NCI-H2029 treated with DMSO at 0.1 percent for 48 hours (cell line): ENCODE measurements at regions not wholly inside any gene's neighbourhood (a gene's known extent, or its start where the extent isn't known, plus 50 kb on each side); places are given as distances from the start of the nearest gene placed in this dataset.

Source experiments
- DNase-seq: peaks from one replicate; lab custom pipeline; 2025; lab: John Stamatoyannopoulos, UW

DNA sequence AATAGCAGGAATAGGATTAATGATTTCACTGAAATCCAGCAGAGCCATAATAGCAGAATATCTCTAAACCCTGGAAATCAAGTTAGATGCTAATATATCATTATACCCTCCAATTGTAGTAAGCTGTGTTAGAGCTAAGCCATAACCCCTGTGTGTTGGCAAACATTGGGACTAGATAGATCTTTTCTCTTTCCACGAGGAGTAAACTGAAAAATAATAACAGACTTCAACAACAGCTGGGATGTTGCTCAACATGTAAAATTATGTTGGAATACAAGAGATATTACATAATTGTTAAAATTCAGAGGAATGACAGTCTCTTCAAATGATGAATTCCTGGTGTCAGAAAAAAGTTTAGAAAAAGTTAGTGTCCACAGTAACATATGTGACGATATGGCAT, 383.8 kb downstream of the SNAPC1 start:
- DNase-seq = no peak

DNA sequence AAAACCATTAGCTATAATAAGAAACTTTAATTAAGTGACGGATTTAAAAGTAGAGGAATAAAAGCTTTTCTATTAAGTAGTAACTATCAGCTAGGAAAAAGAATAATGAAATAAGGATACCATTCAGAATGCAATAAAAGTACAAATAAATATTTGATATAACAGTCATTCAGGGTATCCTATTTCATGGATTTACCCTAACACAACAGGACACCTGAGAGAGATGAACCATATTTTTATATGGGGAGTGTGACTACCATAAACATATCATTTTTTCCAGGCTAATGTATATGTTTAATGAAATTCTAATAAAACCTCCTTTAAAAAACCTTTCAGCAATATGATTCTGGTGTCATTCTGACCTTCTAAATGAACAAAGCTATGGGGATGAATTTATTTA, 393.8 kb downstream of the SNAPC1 start:
- DNase-seq = no peak

DNA sequence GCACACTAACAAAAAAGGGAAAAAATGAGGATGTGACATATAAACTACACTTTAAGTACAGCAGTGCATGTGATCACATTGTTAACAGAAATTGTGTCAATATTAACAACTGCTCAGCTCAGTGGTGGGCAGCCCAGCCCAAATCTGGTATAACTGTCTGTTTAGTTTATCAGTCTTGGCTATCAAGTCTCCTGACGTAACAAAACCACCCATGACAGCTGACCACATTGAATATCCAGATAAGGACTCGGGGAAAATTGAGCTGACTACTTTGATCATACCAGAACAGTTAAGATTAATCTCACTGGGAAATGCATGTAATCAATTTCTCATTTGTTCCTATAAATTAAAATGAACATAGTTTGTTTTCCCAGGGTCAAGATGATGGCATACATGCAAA, 396.6 kb downstream of the SNAPC1 start:
- no peak for DNase-seq

DNA sequence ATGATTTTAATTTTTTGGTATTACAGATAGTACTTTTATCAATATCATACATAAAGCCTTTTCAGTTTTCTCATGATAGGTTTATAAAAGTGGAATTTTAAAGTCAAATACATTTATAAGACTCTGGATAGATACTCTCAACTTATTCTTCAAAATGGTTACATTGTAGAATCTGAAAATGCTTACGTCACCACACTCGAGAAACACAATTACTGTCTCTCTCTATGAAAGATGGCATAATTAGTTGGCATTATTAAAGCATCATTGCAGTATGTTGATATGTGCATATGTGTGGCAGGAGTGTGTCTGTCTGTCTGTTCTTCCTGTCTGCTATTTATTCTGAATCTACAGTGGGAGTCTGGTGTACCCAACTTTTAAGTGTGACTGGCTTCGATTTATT, 397.1 kb downstream of the SNAPC1 start:
- no peak for DNase-seq

DNA sequence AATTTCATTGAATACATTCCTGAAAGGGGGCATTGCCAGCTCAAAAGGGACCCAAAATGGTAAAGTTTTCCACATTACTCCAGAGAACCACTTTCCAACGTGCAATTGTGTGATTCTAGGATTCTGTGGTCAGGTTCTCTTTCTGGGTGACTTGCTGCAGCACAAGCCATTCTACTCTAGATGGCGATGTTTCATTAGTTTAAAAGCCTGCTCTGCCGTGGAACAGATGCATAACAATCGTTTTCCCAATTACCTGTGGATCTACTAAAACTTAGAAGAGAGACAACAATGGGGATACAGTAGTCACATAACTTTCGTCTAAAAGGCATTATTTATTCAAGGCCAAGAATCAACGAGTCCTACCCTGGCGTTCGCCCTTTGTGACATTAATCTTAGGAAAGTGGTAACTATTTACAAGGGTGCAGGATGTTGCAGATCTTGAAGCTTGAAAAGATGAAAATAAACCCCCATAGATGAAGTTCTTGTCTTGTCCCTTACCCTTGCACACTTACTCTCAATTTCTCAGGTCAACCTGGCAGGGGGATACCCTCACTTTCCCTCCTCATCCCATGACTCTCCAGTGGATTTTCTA, 400.9 kb downstream of the SNAPC1 start:
- peak; percentile 64 for DNase-seq

DNA sequence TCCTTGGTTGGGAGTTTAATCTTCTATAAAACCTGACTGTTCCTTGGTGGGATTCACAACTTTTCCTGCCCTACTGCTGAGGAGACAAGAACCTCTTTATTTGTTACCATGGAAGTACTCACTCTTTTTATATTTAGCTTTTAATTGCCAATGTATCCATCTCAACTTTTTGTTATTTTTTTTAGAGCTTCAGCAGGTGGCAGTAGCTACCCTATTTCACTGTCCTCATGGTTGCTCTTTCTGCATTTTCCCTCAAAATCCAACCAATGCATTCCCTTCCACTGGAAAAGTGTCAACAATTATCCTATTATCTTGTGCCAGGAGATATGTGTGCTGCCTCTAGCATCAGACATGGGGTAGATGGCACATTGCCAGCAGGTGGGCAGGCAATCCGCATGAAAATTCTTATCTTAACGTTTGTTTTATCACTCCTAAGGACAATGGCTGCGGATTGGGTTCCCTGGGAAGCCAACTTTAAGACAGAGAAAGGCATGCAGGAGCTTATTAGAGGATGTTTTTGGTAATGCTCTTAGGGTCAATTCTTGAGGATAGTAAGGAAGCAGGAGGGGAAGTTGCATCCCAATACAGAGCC, 406.4 kb downstream of the SNAPC1 start:
- DNase-seq = no peak

DNA sequence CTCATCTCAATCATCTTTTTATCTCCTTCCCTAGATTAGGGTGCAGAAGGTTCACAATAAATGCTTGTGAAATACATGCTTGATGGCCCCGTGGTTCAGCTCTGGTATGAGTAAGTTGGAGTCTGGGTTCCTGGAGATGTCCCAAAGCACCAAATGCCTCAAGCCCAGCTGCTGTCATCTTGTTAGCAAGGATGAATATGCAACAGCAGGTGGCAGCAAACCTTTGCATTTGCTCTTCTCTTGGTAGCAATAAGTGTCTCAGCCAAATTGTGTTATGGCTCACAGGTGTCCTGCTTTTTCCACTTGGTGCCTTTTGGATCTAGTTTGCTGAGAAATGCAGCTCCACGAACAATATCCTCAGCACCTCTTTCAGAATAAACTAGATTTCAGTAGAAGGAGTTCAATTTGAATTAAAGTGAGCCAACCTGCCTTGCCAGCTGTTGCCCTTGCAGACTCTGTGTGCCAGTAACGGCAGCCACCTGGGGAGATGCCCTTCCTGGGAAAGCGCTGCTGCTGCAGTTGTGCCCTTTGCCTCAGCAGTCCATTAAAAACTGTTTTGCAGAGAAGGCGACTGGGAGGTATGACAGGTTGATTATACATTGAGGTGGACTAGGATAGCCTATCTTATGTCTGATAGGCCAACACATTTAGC, 417.3 kb downstream of the SNAPC1 start:
- peak; percentile 48 for DNase-seq

DNA sequence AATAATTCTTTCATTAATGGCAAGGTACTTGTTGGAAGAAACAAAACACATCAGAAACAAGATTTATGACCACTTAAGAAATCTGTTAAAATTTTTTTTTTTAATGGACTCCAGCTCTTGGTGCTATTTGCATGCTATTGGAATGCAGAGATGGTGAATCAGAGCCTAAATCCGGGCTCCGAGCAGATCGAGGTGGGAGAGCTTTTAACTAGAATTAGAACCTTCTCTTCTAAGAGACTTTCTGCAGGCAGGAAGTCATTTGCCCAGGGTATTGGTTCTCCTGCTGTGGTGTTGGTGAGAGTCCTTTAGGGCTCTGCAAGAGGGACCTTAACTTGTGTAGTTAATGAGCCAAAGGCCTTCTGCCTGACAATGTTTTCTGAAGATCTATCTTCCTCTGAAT, 419.4 kb downstream of the SNAPC1 start:
- no peak for DNase-seq

DNA sequence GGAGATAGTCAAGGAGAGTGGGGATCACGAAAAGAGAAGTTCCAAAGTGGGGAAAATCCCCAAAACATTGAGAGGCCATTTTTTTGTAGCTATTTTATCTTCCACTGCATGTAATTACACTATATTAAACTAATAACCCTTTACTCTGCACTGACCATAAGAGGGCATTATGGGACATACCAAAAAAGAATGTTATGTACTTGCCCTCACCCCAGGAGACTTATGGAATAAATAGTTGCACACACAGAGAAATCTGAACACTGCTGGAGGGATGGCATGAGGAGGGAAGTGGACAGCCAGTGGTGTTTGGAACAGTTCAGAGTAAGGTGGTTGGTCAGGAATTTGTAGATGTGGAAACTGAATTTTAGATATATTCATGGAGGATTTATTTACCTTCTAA, 422.9 kb downstream of the SNAPC1 start:
- no peak for DNase-seq

DNA sequence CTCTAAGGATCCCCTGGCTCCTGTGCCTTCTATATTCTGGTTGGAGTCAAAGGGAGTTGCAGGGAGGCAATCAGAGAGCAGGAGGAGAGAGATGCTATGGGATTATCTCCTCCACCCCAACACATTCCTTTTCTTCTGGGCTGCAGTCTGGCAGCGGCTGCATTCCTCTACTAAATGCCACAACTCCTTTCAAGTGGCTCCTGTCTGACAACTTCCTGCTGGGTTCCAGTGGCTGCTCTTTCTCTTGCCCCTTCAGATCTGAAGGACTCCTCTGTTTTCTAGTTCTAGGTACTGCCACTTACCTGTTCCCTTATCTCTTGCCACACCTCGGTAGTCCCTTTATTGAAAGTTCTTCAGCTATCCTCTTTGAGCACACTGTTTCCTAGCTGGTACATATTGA, 425.0 kb downstream of the SNAPC1 start:
- peak; percentile 3 for DNase-seq

DNA sequence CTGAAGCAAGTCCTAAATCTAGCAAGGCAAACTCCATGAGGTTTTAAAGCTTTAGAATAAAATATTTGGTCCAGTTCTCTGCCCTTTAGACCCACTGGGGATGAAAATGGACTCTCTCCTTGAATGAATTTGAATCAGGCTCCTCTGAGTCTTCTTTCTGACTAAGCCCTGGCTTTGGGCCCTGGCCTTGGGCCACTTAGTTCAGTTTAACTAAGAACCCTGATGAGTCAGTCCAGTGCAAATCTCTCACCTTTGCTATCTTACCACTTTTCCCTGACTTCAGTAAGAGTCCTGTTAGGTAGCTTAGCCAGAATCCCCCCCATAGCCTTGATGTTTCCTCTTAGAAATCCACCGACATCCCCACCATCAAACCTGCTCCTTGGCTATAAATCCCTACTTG, 427.5 kb downstream of the SNAPC1 start:
- DNase-seq = no peak

DNA sequence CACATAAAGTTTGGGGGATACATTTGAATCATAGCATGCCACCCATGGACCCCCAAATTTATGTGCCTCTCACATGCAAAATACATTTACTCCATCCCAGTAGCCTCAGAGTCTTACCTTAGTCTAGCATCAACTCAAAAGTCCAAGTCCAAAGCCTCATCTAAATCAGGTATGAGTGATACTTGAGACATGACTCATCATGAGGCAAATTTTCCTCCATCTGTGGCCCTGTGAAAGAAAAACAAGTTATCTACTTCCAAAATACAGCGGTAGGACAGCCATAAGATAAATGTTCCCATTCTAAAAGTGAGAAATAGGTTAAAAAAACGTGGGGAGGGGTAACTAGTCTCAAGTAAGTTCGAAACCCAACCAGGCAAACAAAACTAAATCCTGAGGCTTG, 444.2 kb downstream of the SNAPC1 start:
- no peak for DNase-seq

DNA sequence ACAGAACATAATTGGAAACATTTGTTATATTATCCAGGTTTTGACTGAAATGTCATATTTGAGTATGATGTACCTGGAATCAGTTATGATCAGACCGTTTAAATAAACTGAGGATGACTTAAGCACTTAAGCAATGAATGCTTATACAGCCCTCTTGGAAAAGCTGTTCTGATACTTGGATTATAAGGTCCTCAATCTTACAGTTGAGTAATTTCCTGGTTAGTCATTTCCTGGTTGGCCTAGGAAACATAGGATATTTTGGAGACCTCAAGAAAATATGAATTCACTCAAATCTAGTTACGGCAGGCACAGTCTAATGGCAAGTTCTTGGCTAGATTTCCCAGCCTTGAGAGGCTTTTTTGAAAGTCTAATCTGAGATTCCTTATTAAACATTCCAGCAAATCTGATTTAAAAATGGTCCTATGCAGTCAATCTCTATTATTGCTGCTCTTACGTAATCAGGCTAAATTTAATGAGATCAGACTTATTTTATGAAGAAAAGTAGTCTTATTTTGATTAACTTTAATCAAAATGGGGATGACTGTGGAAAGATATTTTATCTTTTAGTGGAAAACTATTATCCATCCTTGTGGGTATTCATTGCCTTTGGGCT, 447.2 kb downstream of the SNAPC1 start:
- no peak for DNase-seq

DNA sequence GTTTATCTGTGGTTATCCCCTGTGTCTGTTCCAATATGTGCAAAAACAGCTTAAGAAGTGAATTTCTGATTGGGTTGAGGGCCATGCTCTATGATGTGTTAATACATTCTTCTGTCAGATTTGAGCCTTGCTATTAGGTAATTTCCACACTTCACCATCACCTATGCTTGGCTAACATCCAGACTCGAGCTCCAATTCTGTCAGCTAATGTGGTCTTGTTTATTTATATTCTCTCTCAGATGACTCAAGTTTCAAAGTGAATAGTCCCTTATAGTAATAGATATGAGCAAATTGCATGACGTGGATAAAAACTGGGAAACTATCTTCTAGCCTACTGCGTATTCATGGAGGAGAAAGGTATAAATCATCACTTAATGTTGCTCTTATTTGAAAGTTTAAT, 451.3 kb downstream of the SNAPC1 start:
- no peak for DNase-seq

DNA sequence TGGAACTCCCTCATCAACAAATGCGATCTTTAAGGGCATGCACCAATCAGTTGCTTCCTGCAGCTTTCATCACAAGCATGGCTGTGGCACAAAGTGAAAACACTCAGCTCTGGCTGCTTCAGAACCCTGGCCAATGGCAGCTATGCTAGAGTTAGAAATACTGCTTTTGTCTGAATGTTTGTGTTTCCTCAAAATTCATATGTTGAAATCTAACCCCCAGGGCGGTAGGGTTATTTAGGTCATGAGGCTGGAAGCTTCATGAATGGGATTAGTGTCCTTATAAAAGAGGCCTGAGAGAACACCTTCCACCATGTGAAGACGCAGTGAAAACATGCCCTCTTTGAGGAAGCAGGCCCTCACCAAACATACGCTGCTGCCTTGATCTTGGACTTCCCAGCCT, 453.9 kb downstream of the SNAPC1 start:
- DNase-seq = no peak

DNA sequence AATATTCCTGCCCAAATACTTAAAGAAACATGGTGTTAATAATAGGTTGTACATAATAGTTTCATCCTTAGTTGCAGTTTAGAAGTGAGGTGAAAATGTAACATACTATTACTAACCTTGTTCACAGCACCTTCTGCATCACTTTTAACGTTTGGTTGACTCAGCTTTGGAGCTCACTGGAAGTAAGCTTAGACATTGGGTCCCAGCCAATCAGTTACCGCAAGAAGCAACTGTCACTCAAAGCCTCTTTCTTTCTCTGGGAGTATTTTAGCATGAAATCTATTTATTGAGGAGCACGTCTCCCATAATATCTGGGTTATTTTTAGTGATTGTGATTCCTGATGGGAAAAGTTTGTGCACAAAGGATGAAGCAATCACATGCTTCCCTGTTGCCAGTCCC, 472.6 kb downstream of the SNAPC1 start:
- no peak for DNase-seq

DNA sequence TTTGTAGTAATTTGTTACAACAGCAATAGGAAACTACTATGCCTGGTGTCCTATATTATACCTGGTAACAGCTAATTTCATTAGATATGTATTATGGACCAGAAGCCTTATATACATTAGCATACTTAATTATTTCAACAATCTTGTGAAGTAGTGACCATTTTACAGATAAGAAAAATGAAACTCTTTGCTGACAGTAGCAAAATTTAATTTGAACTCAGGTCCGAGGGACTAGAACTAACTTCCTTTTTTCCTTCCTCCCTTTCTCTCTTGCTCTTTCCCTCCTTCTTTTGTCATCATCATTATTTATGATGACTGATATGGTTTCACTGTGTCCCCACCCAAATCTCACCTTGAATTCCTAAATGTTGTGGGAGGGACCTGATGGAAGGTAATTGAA, 482.0 kb downstream of the SNAPC1 start:
- DNase-seq = no peak

DNA sequence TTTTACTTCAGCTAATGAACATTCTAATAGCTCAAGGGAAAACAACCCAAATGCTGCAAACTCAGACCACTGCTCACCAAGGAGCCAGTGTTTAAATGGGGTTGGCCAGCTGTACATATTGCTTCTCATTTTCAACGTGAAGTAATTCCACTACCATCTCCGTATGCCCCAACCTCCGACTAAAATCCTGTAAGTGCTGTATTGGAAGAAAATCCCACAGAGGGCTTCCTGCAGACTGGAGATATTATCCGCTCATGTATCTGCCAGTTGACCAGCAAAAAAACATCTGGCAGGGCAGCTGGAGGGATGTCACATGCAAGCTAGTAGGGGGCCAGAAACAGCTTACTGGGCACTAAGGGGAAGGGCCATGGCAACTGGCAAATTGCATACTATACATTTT, 485.0 kb downstream of the SNAPC1 start:
- no peak for DNase-seq

DNA sequence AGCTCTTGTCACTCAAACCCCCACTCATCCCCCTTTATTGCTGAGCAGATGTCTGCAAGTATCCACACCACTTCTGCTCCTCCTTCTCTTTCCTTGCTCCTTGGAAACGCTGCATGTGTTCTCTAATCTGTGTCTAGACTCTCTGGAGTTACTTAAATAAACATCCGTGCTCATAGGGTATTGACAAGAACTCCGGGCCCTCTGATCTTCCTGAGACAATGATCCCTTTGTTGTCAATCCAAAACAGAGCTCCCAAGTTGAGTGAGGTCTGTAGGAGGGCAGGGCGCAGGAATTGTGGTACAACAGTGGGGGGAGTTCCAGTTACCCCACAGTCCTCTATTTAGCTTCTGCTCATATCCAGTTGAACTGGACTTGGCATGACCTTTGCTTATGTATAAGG, 489.0 kb downstream of the SNAPC1 start:
- DNase-seq = no peak

DNA sequence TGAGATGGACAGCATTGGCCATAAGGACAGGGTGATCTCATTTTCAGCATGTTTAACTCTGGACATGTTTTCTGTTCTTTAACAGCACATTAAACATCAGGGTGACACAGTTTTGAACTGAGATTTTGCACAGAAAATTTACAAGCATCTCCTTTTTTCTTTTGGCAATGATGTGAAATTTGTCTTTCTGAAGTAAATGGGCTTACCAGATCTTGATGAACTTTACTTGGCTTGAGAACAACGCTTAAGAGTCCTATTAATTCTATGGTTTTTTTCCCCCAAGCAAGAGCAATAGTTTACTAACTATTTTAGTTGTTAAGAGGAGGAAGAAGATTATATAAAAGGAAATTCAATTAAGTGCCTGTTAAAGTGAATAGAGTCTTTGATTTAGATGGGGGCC, 491.0 kb downstream of the SNAPC1 start:
- no peak for DNase-seq

DNA sequence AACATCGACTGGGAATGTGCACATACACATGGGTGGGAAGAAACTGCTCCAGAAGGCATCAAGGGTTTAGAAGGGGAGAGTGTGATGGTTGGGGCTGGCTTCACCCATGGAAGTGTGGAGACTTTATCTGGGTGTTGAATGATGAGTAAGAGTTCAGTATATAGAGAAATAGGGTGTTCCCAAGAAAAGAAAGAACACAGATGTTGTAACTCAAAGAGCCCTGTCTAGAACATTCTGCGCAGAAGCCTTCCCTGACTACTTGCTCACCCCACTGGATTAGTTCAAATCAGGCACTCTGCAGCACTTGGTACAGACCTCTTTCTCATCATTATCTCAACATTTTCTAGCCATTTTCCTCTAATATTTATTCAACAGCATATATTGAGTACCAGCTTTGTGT, 491.7 kb downstream of the SNAPC1 start:
- DNase-seq = no peak

DNA sequence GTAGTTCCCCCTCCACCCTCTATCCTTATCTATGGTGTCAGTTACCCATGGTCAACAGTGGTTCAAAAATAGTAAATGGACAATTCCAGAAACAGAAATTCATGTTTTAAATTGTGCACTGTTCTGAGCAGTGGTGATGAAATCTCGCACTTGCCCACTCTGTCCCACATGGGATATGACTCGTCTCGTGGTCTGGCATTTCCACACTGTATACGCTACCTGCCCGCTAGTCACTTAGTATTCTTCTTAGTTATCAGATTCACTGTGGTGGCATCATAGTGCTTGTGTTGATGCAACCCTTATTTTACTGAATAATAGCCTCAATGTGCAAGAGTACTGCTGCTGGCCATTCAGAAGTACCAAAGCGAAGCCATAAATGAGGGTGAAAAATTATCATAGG, 507.0 kb downstream of the SNAPC1 start:
- no peak for DNase-seq

DNA sequence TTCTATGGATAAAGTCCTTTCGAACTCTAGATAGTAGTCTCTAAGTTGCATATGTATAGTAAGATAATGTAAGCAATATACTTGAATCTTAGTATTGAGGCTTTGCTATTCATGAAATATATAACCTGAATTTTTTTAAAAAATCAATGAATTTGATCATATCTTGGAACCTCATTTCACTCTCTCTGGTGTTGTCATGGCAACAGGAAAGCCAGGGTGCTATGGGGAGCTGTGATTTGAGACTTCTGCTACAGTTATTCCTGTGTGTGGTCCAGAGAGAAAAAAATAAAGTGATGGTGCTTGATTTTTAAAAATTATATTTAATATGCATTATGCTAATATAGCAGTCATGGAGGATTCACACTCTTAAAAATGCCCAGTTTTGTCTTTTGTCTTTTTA, 508.0 kb downstream of the SNAPC1 start:
- no peak for DNase-seq

DNA sequence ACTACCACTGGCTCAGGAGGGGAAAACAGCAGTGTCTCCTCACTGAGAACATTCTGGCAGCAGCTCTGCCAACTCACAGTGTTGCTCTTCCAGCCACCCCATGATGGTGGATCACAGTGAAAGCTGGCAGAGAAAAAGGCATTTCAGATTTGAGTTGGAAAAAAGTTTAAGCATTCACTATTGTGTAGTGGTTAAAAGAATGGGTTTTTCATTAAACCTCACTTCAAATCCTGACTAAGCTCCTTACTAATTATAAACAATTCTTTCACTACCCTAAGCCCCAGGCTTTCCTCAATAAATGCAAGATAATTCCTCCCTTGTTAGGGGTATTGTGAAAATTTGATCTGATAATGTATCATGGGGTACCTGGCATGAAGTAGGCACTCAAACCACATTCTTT, 518.1 kb downstream of the SNAPC1 start:
- no peak for DNase-seq
